DND-41 (cell line): ENCODE measurements at regions not wholly inside any gene's neighbourhood (a gene's known extent, or its start where the extent isn't known, plus 50 kb on each side); places are given as distances from the start of the nearest gene placed in this dataset.

ENCODE experiments used
- ATAC-seq: fragments of 200-7000 bp; cut with Tn5 transposase; 3 replicates; pipeline ENCODE4 v1.9.1; 2021; ENCODE audit warnings: low read depth; ENCODE audit not compliant: insufficient read depth
- DNase-seq: peaks from one replicate; pipeline ENCODE4 v3.0.0-alpha.2; 2020
- H2AFZ ChIP-seq: 2 replicates; pipeline ENCODE4 v1.6.0; 2012; ENCODE audit warnings: low read depth, low read length
- H3K27ac ChIP-seq: 2 replicates; pipeline ENCODE4 v1.5.1; 2012; ENCODE audit warnings: low read length, inconsistent platforms
- H3K27me3 ChIP-seq: fragments of 200-600 bp; sonication (generic); 2 replicates; pipeline ENCODE4 v1.6.0; 2012; ENCODE audit warnings: low read length, mild to moderate bottlenecking, inconsistent platforms; ENCODE audit not compliant: insufficient read depth, poor library complexity
- H3K36me3 ChIP-seq: 2 replicates; pipeline ENCODE4 v1.5.1; 2012; ENCODE audit warnings: low read length, inconsistent platforms; ENCODE audit not compliant: insufficient read depth
- H3K4me1 ChIP-seq: 2 replicates; pipeline ENCODE4 v1.5.1; 2012; ENCODE audit warnings: mild to moderate bottlenecking, low read length; ENCODE audit not compliant: insufficient read depth
- H3K4me2 ChIP-seq: 2 replicates; pipeline ENCODE4 v1.6.0; 2012; ENCODE audit warnings: mild to moderate bottlenecking, moderate library complexity, low read length, inconsistent platforms; ENCODE audit not compliant: insufficient read depth
- H3K4me3 ChIP-seq, 2 experiments: fragments of 200-600 bp in 1 of 2; shearing (Covaris generic) in 1 of 2; 2 replicates each; pipeline ENCODE4 v1.5.1; 2012 to 2016; ENCODE audit warnings: inconsistent platforms in 2 of 2, low read length in 2 of 2, mild to moderate bottlenecking in 2 of 2, low read depth in 1 of 2, moderate library complexity in 1 of 2
- H3K79me2 ChIP-seq: 2 replicates; pipeline ENCODE4 v1.6.0; 2012; ENCODE audit warnings: low read length, inconsistent platforms; ENCODE audit not compliant: insufficient read depth
- H3K9ac ChIP-seq: 2 replicates; pipeline ENCODE4 v1.6.0; 2012; ENCODE audit warnings: low read depth, mild to moderate bottlenecking, inconsistent platforms, low read length, moderate library complexity
- H3K9me3 ChIP-seq: 2 replicates; pipeline ENCODE4 v1.5.1; 2012; ENCODE audit warnings: low read length, moderate library complexity, mild to moderate bottlenecking, inconsistent platforms; ENCODE audit not compliant: insufficient read depth, severe bottlenecking
- H4K20me1 ChIP-seq: 2 replicates; pipeline ENCODE4 v1.6.0; 2012; ENCODE audit warnings: low read length; ENCODE audit not compliant: insufficient read depth
- EZH2 ChIP-seq: IDR thresholded peaks from 3 replicates; pipeline ENCODE4 v1.6.1; 2012; ENCODE audit warnings: borderline replicate concordance, low read depth, mild to moderate bottlenecking, moderate library complexity, low read length, inconsistent platforms; ENCODE audit not compliant: severe bottlenecking
- TF ChIP-seq, protein P1 (sequence below): IDR thresholded peaks from 2 replicates; pipeline ENCODE4 v1.5.1; 2012; ENCODE audit warnings: borderline replicate concordance, low read length, moderate library complexity, mild to moderate bottlenecking; ENCODE audit not compliant: poor library complexity, severe bottlenecking; ENCODE audit errors: extremely low read depth

DNA sequence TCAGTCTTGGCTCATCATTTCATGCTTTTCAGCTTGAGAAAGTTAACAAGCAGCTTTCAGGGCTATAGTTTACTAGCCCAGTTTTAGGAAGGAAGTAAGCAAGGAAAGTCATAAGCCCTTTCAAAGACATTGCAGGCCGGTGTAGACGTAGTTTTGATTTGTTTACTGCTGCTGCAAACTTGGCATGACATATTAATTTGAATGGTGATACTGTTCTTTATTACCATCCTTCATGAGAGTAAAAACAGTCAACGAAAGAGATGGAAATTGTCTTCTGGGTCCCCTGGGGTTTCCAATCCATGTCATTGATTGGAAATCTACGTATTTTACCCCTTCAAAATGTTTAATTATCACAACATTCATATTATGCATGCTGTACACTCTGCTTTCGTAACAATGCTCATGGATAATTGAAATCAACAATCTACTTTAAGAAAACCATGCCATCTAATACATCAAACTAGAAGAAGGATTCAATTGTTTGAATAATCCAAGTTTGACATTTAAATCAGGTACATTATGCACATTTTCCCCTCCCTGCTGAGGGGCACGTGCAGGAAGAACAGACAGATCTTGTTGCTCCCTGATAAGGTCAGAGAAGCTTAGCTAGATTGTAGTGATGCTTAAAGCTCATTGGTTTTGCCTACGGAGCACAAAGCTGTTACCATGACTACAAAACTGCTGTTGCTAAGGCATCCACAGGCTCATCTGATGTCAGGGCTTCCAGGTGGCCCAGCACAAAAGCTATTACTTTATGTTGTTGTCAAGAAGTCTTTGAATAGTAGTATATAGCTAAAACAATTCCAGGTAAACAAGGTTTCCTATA lies 139.9 kb upstream of the PRLR start:
- DNase-seq = no peak
- H3K27ac ChIP-seq = no peak overlapping the region
- no peaks in the 10 kb centered on the region for H3K36me3 ChIP-seq
- H3K9ac ChIP-seq = no peak overlapping the region
- no peaks in the 10 kb centered on the region for H4K20me1 ChIP-seq
- no peaks in the 10 kb centered on the region for H3K27me3 ChIP-seq
- no peaks in the 10 kb centered on the region for H3K9me3 ChIP-seq
- no peak; the same call in 2 of the 3 replicates for ATAC-seq
- H3K4me2 ChIP-seq = no peak overlapping the region
- H3K4me3 ChIP-seq = no peak overlapping the region
- H2AFZ ChIP-seq = no peak overlapping the region
- no peaks in the 10 kb centered on the region for H3K4me1 ChIP-seq
- TF ChIP-seq, protein P1, sequence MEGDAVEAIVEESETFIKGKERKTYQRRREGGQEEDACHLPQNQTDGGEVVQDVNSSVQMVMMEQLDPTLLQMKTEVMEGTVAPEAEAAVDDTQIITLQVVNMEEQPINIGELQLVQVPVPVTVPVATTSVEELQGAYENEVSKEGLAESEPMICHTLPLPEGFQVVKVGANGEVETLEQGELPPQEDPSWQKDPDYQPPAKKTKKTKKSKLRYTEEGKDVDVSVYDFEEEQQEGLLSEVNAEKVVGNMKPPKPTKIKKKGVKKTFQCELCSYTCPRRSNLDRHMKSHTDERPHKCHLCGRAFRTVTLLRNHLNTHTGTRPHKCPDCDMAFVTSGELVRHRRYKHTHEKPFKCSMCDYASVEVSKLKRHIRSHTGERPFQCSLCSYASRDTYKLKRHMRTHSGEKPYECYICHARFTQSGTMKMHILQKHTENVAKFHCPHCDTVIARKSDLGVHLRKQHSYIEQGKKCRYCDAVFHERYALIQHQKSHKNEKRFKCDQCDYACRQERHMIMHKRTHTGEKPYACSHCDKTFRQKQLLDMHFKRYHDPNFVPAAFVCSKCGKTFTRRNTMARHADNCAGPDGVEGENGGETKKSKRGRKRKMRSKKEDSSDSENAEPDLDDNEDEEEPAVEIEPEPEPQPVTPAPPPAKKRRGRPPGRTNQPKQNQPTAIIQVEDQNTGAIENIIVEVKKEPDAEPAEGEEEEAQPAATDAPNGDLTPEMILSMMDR = no peak
- TF ChIP-seq EZH2 = no peak
- H3K79me2 ChIP-seq = no peaks in the 10 kb centered on the region

DNA sequence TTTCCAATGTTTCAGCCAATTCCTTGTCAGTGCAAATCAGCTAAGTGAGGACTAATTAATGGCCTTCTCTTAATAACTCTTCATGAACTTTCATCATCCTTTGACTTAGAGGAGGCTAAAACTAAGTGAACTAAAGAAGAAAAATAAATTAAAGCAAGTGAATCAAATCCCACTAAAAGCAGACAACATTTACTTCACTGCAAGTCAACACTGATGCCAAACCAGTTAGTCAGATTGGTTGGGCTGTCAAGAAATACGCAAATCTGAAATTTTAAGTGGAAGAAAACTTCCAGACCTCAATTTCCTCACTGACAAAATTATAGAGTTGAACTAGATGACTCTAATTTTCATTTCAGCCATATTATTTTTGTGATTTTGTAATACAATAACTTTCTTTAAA lies 137.2 kb upstream of the PRLR start:
- TF ChIP-seq EZH2 = no peak
- TF ChIP-seq, protein P1 = no peak
- H3K79me2 ChIP-seq = no peaks in the 10 kb centered on the region
- no peak overlapping the region for H3K27ac ChIP-seq
- no peak for ATAC-seq
- no peaks in the 10 kb centered on the region for H3K4me1 ChIP-seq
- H4K20me1 ChIP-seq = no peaks in the 10 kb centered on the region
- no peak overlapping the region for H2AFZ ChIP-seq
- no peak overlapping the region for H3K4me2 ChIP-seq
- H3K9me3 ChIP-seq = no peaks in the 10 kb centered on the region
- H3K27me3 ChIP-seq = no peaks in the 10 kb centered on the region
- no peak overlapping the region for H3K9ac ChIP-seq
- H3K4me3 ChIP-seq = no peak overlapping the region
- no peak for DNase-seq
- H3K36me3 ChIP-seq = no peaks in the 10 kb centered on the region

DNA sequence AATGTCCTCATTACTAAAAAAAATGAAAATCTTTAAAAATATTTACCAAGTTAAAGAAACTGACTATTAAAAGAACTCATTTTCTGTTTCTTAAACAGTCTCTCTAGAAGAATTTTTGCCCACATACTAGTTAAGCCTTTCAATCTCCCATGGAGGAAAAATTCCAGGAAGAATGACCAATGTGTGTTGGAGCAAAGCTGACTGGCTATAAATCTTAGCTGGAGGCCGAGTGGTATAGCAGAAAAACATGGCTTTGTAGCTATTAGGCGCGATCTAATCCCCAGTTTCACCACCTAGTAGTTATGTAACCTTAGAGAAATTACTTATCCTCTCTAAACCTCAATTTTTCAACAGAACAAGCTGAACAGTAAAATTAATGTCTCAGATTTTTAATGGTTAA lies 135.5 kb upstream of the PRLR start:
- Histone ChIP-seq H3K9me3 (no peaks in the 10 kb centered on the region), H2AFZ (no peak overlapping the region), H3K27me3 (no peaks in the 10 kb centered on the region), H3K4me1 (no peaks in the 10 kb centered on the region), H3K4me3 (no peak overlapping the region), H3K79me2 (no peaks in the 10 kb centered on the region), H4K20me1 (no peaks in the 10 kb centered on the region), H3K9ac (no peak overlapping the region), H3K4me2 (no peak overlapping the region), H3K27ac (no peak overlapping the region), H3K36me3 (no peaks in the 10 kb centered on the region)
- DNase-seq (no peak), ATAC-seq (no peak)
- TF ChIP-seq, protein P1 = no peak
- TF ChIP-seq EZH2 = no peak
